Astrocyte (in vitro differentiated cells and primary cell): ENCODE measurements at regions not wholly inside any gene's neighbourhood (a gene's known extent, or its start where the extent isn't known, plus 50 kb on each side); places are given as distances from the start of the nearest gene placed in this dataset.

Experiments
- EZH2 ChIP-seq: IDR thresholded peaks from 2 replicates; pipeline ENCODE4 v1.6.1; 2012; ENCODE audit warnings: mild to moderate bottlenecking, low read length, inconsistent platforms; ENCODE audit not compliant: insufficient read depth
- TF ChIP-seq, protein P1 (sequence below): IDR thresholded peaks from 2 replicates; pipeline ENCODE4 v1.5.1; 2011; ENCODE audit warnings: low read depth, mild to moderate bottlenecking, inconsistent platforms, low read length, moderate library complexity; ENCODE audit not compliant: insufficient read depth

DNA sequence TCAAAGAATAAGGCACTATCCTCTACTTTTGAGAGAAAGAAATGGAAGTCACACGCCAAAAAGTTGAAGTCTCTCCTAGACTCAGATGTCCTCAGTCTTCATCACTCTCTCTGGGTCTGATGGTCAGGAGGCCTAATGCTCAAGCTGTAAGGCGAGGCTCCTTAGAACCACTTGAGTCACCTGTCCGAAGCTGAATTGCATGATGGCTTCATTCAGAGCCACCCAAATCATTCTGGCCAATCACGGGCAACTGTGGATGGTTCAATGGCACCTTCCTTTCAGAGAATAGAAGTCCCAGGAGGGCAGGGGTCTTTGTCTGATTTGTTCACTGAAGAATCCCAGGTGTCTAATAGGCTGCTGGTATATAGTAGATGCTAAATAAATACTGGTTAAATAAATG lies 63.9 kb upstream of the SMOX start:
- TF ChIP-seq, protein P1, sequence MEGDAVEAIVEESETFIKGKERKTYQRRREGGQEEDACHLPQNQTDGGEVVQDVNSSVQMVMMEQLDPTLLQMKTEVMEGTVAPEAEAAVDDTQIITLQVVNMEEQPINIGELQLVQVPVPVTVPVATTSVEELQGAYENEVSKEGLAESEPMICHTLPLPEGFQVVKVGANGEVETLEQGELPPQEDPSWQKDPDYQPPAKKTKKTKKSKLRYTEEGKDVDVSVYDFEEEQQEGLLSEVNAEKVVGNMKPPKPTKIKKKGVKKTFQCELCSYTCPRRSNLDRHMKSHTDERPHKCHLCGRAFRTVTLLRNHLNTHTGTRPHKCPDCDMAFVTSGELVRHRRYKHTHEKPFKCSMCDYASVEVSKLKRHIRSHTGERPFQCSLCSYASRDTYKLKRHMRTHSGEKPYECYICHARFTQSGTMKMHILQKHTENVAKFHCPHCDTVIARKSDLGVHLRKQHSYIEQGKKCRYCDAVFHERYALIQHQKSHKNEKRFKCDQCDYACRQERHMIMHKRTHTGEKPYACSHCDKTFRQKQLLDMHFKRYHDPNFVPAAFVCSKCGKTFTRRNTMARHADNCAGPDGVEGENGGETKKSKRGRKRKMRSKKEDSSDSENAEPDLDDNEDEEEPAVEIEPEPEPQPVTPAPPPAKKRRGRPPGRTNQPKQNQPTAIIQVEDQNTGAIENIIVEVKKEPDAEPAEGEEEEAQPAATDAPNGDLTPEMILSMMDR, result no peak
- TF ChIP-seq EZH2, result no peak
